PC-9 (cell line): ENCODE measurements at regions not wholly inside any gene's neighbourhood (a gene's known extent, or its start where the extent isn't known, plus 50 kb on each side); places are given as distances from the start of the nearest gene placed in this dataset.

Source experiments
- BruUV-seq: library from RNA; stranded (reverse); fragments of 400-500 nt; replicated peaks from 2 replicates; lab custom pipeline; 2021; lab: Mats Ljungman, UMichigan
- CTCF ChIA-PET: fragments of 300-600 bp; sonication (Branson Sonifier 250); formaldehyde crosslinking; loops from one replicate; lab custom pipeline; 2022; ENCODE audit warnings: antibody characterized with exemption; lab: Charles Lee
- POLR2A ChIA-PET: fragments of 300-600 bp; sonication (Branson Sonifier 250); formaldehyde crosslinking; loops from one replicate; lab custom pipeline; 2022; ENCODE audit warnings: antibody characterized with exemption; ENCODE audit not compliant: unreplicated experiment; lab: Charles Lee
- DNase-seq, 2 experiments: peaks; one replicate each; pipeline versions ENCODE4 v3.0.0 to v3.0.0-alpha.2; 2015 to 2022; ENCODE audit warnings: mixed read lengths in 1 of 2
- H2AFZ ChIP-seq: fragments of 200-600 bp; sonication (generic); 2 replicates; pipeline ENCODE4 v1.8.1; 2017; ENCODE audit warnings: antibody characterized with exemption
- H3F3A ChIP-seq: fragments of 200-600 bp; sonication (generic); 2 replicates; pipeline ENCODE4 v1.8.1; 2017; ENCODE audit warnings: antibody characterized with exemption, mild to moderate bottlenecking, low read depth; ENCODE audit not compliant: insufficient read depth
- H3K27ac ChIP-seq: fragments of 200-600 bp; sonication (generic); 2 replicates; pipeline ENCODE4 v1.6.1; 2016; ENCODE audit warnings: mixed run types
- H3K27me3 ChIP-seq: fragments of 200-600 bp; sonication (generic); 2 replicates; pipeline ENCODE4 v1.6.1; 2016; ENCODE audit warnings: low read depth, mixed run types; ENCODE audit not compliant: insufficient read depth
- H3K36me3 ChIP-seq: fragments of 200-600 bp; sonication (generic); 2 replicates; pipeline ENCODE4 v1.6.1; 2016; ENCODE audit warnings: low read depth, mixed run types
- H3K4me1 ChIP-seq: fragments of 200-600 bp; sonication (generic); replicated peaks from 2 replicates; pipeline ENCODE4 v1.6.1; 2016; ENCODE audit warnings: mixed run types; ENCODE audit not compliant: insufficient read depth
- H3K4me2 ChIP-seq: fragments of 200-600 bp; sonication (generic); 2 replicates; pipeline ENCODE4 v1.6.1; 2017; ENCODE audit warnings: mixed run types
- H3K4me3 ChIP-seq: fragments of 200-600 bp; sonication (generic); 2 replicates; pipeline ENCODE4 v1.6.1; 2016; ENCODE audit warnings: mixed run types
- H3K79me2 ChIP-seq: fragments of 200-600 bp; sonication (generic); 2 replicates; pipeline ENCODE4 v1.6.1; 2017; ENCODE audit warnings: low read depth, mixed run types
- H3K9me2 ChIP-seq: fragments of 200-600 bp; sonication (generic); 2 replicates; pipeline ENCODE4 v1.8.1; 2017; ENCODE audit warnings: mild to moderate bottlenecking; ENCODE audit not compliant: insufficient read depth
- H3K9me3 ChIP-seq: fragments of 200-600 bp; sonication (generic); 2 replicates; pipeline ENCODE4 v1.8.1; 2016; ENCODE audit warnings: low read depth; ENCODE audit not compliant: insufficient read depth
- H4K20me1 ChIP-seq: fragments of 200-600 bp; sonication (generic); 2 replicates; pipeline ENCODE4 v1.8.1; 2017; ENCODE audit not compliant: insufficient read depth
- CTCF ChIP-seq: fragments of 200-600 bp; sonication (generic); conservative IDR thresholded peaks from 2 replicates; pipeline ENCODE4 v1.6.1; 2017; ENCODE audit warnings: mixed run types, antibody characterized with exemption, mild to moderate bottlenecking, moderate library complexity
- EZH2 ChIP-seq: fragments of 200-600 bp; sonication (generic); IDR thresholded peaks from 2 replicates; pipeline ENCODE4 v1.8.0; 2017; ENCODE audit warnings: antibody characterized with exemption, low read depth
- intact Hi-C: fragments of 100-400 bp; cut with micrococcal nuclease; formaldehyde crosslinking; loops from one replicate; pipeline ENCODE4 v1.10.0; 2022; ENCODE audit not compliant: unreplicated experiment

GRCh38 chr9:105053209-105053652, 125.3 kb upstream of the ABCA1 start:
- no peaks in the 10 kb centered on the region for H3K9me3 ChIP-seq
- H3K27me3 ChIP-seq, result no peaks in the 10 kb centered on the region
- no peak overlapping the region for H2AFZ ChIP-seq
- DNase-seq, result peak in 1 of 2 experiments; percentile 54
- H4K20me1 ChIP-seq, result no peaks in the 10 kb centered on the region
- CTCF ChIA-PET, result no interaction called here
- H3K9me2 ChIP-seq, result no peaks in the 10 kb centered on the region
- POLR2A ChIA-PET, result interaction anchor here (0.6 kb wide), 1 partner anchor 18 kb away, joined by 7 read pairs; no protein-coding TSS in a partner anchor
- intact Hi-C loops, result no loop called here
- no peaks in the 10 kb centered on the region for H3K36me3 ChIP-seq
- peak overlapping the region; percentile 20 for H3K4me2 ChIP-seq
- H3K79me2 ChIP-seq, result no peaks in the 10 kb centered on the region
- peaks cover 44% of the 10 kb centered on the region for H3K4me1 ChIP-seq
- H3K27ac ChIP-seq, result peak overlapping the region; percentile 80
- H3F3A ChIP-seq, result peaks cover 20% of the 10 kb centered on the region; the same call in 1 of the 2 replicates
- TF ChIP-seq CTCF (no peak), EZH2 (no peak)
- no peak overlapping the region for H3K4me3 ChIP-seq
- no TSS peak for BruUV-seq

GRCh38 chr9:105054491-105054890, 126.5 kb upstream of the ABCA1 start:
- no peaks in the 10 kb centered on the region for H3K27me3 ChIP-seq
- peak in 1 of 2 experiments; percentile 64 for DNase-seq
- intact Hi-C loops, result loop anchor here (2.0 kb wide), 1 partner anchor 128 kb away; no protein-coding TSS in a partner anchor
- no peak overlapping the region for H3K4me3 ChIP-seq
- no peaks in the 10 kb centered on the region for H4K20me1 ChIP-seq
- ChIA-PET CTCF (no interaction called here), POLR2A (interaction anchor here (0.6 to 0.7 kb wide), 2 partner anchors 9 to 63 kb away, joined by 4 to 6 read pairs; no protein-coding TSS in a partner anchor)
- peak overlapping the region; percentile 51 for H3K4me2 ChIP-seq
- no TSS peak for BruUV-seq
- no peaks in the 10 kb centered on the region for H3K9me2 ChIP-seq
- peaks cover 20% of the 10 kb centered on the region for H3F3A ChIP-seq
- H3K9me3 ChIP-seq, result no peaks in the 10 kb centered on the region
- no peaks in the 10 kb centered on the region for H3K36me3 ChIP-seq
- peaks cover 55% of the 10 kb centered on the region for H3K4me1 ChIP-seq
- peak overlapping the region; percentile 80 for H3K27ac ChIP-seq
- no peak overlapping the region for H2AFZ ChIP-seq
- no peak for TF ChIP-seq CTCF
- no peak for TF ChIP-seq EZH2
- no peaks in the 10 kb centered on the region for H3K79me2 ChIP-seq

- no peak overlapping the region for H3K4me3 ChIP-seq
- H3K27me3 ChIP-seq, result no peaks in the 10 kb centered on the region
- intact Hi-C loops, result loop anchor here (2.0 kb wide), 1 partner anchor 129 kb away; no protein-coding TSS in a partner anchor
- peaks cover 60% of the 10 kb centered on the region for H3K4me1 ChIP-seq
- POLR2A ChIA-PET, result interaction anchor here (0.5 to 0.6 kb wide), 2 partner anchors 129 to 275 kb away, joined by 4 to 6 read pairs; no protein-coding TSS in a partner anchor
- BruUV-seq, result no TSS peak
- H3K79me2 ChIP-seq, result no peaks in the 10 kb centered on the region
- TF ChIP-seq EZH2, result no peak
- no peak for TF ChIP-seq CTCF
- no peaks in the 10 kb centered on the region for H3K36me3 ChIP-seq
- H2AFZ ChIP-seq, result no peak overlapping the region
- peak in 1 of 2 experiments; percentile 75 for DNase-seq
- H3K4me2 ChIP-seq, result peak overlapping the region; percentile 45
- H4K20me1 ChIP-seq, result no peaks in the 10 kb centered on the region
- H3K9me2 ChIP-seq, result no peaks in the 10 kb centered on the region
- no peaks in the 10 kb centered on the region for H3K9me3 ChIP-seq
- CTCF ChIA-PET, result no interaction called here
- H3K27ac ChIP-seq, result peak overlapping the region; percentile 48
- peaks cover 21% of the 10 kb centered on the region for H3F3A ChIP-seq
Observed at GRCh38 chr9:105055917-105056316, 128.0 kb upstream of the ABCA1 start.
